OCI-LY7 (cell line): ENCODE measurements at regions not wholly inside any gene's neighbourhood (a gene's known extent, or its start where the extent isn't known, plus 50 kb on each side); places are given as distances from the start of the nearest gene placed in this dataset.

Experiments used
- BruUV-seq: library from RNA; stranded (reverse); fragments of 400-500 nt; replicated peaks from 2 replicates; lab custom pipeline; 2021; lab: Mats Ljungman, UMichigan
- CTCF ChIA-PET: fragments of 300-600 bp; sonication (Branson Sonifier 250); formaldehyde crosslinking; loops from one replicate; lab custom pipeline; 2022; ENCODE audit warnings: antibody characterized with exemption; ENCODE audit not compliant: unreplicated experiment; lab: Charles Lee
- POLR2A ChIA-PET: fragments of 300-600 bp; sonication (Branson Sonifier 250); formaldehyde crosslinking; loops from one replicate; lab custom pipeline; 2022; ENCODE audit warnings: antibody characterized with exemption; lab: Charles Lee
- DNase-seq: peaks from one replicate; pipeline ENCODE4 v3.0.0-alpha.2; 2015; ENCODE audit warnings: low spot score
- H2AFZ ChIP-seq: fragments of 200-600 bp; sonication (generic), shearing (Covaris generic); 2 replicates; pipeline ENCODE4 v1.6.1; 2014; ENCODE audit warnings: mild to moderate bottlenecking, antibody characterized with exemption, low read length, moderate library complexity
- H3K27ac ChIP-seq: fragments of 200-600 bp; sonication (generic); 2 replicates; pipeline ENCODE4 v1.5.1; 2014; ENCODE audit warnings: mixed run types, low read depth, mild to moderate bottlenecking, moderate library complexity, low read length, inconsistent platforms; ENCODE audit not compliant: poor library complexity, severe bottlenecking
- H3K36me3 ChIP-seq: fragments of 200-600 bp; sonication (generic); 2 replicates; pipeline ENCODE4 v1.6.1; 2014; ENCODE audit warnings: mild to moderate bottlenecking, antibody characterized with exemption, low read length, moderate library complexity, mixed read lengths; ENCODE audit not compliant: insufficient read depth
- H3K4me1 ChIP-seq: fragments of 200-600 bp; sonication (generic); 2 replicates; pipeline ENCODE4 v1.5.1; 2014; ENCODE audit warnings: mild to moderate bottlenecking, low read length; ENCODE audit not compliant: insufficient read depth, poor library complexity, severe bottlenecking
- H3K4me2 ChIP-seq: fragments of 200-600 bp; sonication (generic); 2 replicates; pipeline ENCODE4 v1.6.1; 2014; ENCODE audit warnings: mild to moderate bottlenecking, low read length
- H3K4me3 ChIP-seq: fragments of 200-600 bp; sonication (generic); 2 replicates; pipeline ENCODE4 v1.5.1; 2014; ENCODE audit warnings: mild to moderate bottlenecking, low read depth, low read length; ENCODE audit not compliant: poor library complexity, severe bottlenecking
- H3K79me2 ChIP-seq: fragments of 200-600 bp; sonication (generic); 2 replicates; pipeline ENCODE4 v1.6.1; 2016; ENCODE audit warnings: low read depth, mild to moderate bottlenecking, low read length, moderate library complexity, mixed read lengths; ENCODE audit not compliant: insufficient read depth
- H3K9me2 ChIP-seq: fragments of 200-600 bp; sonication (generic); 2 replicates; pipeline ENCODE4 v1.6.1; 2016; ENCODE audit warnings: mild to moderate bottlenecking, low read length, mixed read lengths; ENCODE audit not compliant: insufficient read depth
- H3K9me3 ChIP-seq: fragments of 200-600 bp; sonication (generic); 2 replicates; pipeline ENCODE4 v1.6.1; 2014; ENCODE audit warnings: mild to moderate bottlenecking, mixed run types, low read length, mixed read lengths
- H4K20me1 ChIP-seq: fragments of 200-600 bp; sonication (generic); 2 replicates; pipeline ENCODE4 v1.6.1; 2014; ENCODE audit warnings: mild to moderate bottlenecking, antibody characterized with exemption, low read length, moderate library complexity, mixed read lengths; ENCODE audit not compliant: insufficient read depth
- EZH2phosphoT487 ChIP-seq: fragments of 200-600 bp; sonication (generic); IDR thresholded peaks from 2 replicates; pipeline ENCODE4 v1.6.1; 2018; ENCODE audit warnings: low read depth, borderline replicate concordance, mild to moderate bottlenecking, mixed run types, antibody characterized with exemption, low read length, moderate library complexity, mixed read lengths
- intact Hi-C: fragments of 100-400 bp; cut with micrococcal nuclease; formaldehyde crosslinking; loops from one replicate; pipeline ENCODE4 v1.10.0; 2022; ENCODE audit not compliant: unreplicated experiment
- TF ChIP-seq, protein P1 (sequence below): fragments of 200-600 bp; sonication (generic); conservative IDR thresholded peaks from 2 replicates; pipeline ENCODE4 v1.5.1; 2014; ENCODE audit warnings: mild to moderate bottlenecking, antibody characterized with exemption, low read length, moderate library complexity, mixed read lengths

DNA sequence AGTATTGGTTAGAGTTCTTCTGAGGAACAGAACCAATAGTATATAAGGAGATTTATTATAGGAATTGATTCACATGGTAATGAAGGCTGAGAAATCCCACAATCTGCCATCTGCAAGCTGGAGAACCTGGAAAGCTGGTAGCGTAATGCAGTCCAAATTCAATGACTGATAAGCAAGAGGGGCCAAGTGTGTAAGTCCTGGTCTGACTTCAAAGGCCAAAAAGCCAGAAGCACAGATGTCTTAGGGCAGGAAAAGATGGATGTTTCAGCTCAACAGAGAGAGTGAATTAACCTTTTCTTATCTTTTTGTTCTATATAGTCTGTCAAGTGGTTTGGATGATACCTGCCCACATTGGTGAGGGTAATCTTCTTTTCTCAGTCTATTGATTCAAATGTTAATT, 146.4 kb downstream of the FGF10 start:
- H2AFZ ChIP-seq, result no peak overlapping the region
- intact Hi-C loops, result no loop called here
- H3K79me2 ChIP-seq, result no peaks in the 10 kb centered on the region
- H3K27ac ChIP-seq, result no peak overlapping the region
- TF ChIP-seq EZH2phosphoT487, result no peak
- TF ChIP-seq, protein P1, sequence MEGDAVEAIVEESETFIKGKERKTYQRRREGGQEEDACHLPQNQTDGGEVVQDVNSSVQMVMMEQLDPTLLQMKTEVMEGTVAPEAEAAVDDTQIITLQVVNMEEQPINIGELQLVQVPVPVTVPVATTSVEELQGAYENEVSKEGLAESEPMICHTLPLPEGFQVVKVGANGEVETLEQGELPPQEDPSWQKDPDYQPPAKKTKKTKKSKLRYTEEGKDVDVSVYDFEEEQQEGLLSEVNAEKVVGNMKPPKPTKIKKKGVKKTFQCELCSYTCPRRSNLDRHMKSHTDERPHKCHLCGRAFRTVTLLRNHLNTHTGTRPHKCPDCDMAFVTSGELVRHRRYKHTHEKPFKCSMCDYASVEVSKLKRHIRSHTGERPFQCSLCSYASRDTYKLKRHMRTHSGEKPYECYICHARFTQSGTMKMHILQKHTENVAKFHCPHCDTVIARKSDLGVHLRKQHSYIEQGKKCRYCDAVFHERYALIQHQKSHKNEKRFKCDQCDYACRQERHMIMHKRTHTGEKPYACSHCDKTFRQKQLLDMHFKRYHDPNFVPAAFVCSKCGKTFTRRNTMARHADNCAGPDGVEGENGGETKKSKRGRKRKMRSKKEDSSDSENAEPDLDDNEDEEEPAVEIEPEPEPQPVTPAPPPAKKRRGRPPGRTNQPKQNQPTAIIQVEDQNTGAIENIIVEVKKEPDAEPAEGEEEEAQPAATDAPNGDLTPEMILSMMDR, result no peak
- no TSS peak for BruUV-seq
- ChIA-PET CTCF (no interaction called here), POLR2A (interaction anchor here (0.7 to 1.3 kb wide), 3 partner anchors 11 to 64 kb away, joined by 4 to 7 read pairs (median 4); no protein-coding TSS in a partner anchor)
- H4K20me1 ChIP-seq, result no peaks in the 10 kb centered on the region
- DNase-seq, result no peak
- no peaks in the 10 kb centered on the region for H3K9me3 ChIP-seq
- H3K4me1 ChIP-seq, result no peaks in the 10 kb centered on the region
- H3K4me2 ChIP-seq, result no peak overlapping the region
- no peaks in the 10 kb centered on the region for H3K36me3 ChIP-seq
- H3K9me2 ChIP-seq, result no peaks in the 10 kb centered on the region
- no peak overlapping the region for H3K4me3 ChIP-seq

DNA sequence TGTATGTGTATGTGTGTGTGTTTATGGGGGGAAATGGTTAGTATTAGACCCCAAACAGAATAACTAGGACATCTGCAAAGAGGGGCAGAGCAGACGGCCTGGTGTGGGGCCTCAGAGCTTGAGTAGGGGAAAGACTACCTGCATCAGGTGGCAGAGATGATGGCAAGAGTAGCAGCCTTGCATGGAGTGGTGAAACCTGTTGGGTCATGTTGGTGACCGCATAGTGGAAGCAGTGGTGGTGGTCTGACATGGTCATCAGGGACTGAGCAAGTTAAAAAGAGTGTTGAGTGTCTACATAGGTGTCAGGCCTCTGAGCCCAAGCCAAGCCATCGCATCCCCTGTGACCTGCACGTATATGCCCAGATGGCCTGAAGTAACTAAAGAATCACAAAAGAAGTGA, 153.2 kb downstream of the FGF10 start:
- TF ChIP-seq, protein P1, result no peak
- TF ChIP-seq EZH2phosphoT487, result no peak
- no peaks in the 10 kb centered on the region for H3K79me2 ChIP-seq
- CTCF ChIA-PET, result no interaction called here
- BruUV-seq, result no TSS peak
- H2AFZ ChIP-seq, result no peak overlapping the region
- intact Hi-C loops, result no loop called here
- no peaks in the 10 kb centered on the region for H3K9me2 ChIP-seq
- DNase-seq, result no peak
- no peak overlapping the region for H3K4me2 ChIP-seq
- no peaks in the 10 kb centered on the region for H3K36me3 ChIP-seq
- no peak overlapping the region for H3K27ac ChIP-seq
- H3K4me3 ChIP-seq, result no peak overlapping the region
- POLR2A ChIA-PET, result no interaction called here
- no peaks in the 10 kb centered on the region for H4K20me1 ChIP-seq
- no peaks in the 10 kb centered on the region for H3K9me3 ChIP-seq
- H3K4me1 ChIP-seq, result no peaks in the 10 kb centered on the region

DNA sequence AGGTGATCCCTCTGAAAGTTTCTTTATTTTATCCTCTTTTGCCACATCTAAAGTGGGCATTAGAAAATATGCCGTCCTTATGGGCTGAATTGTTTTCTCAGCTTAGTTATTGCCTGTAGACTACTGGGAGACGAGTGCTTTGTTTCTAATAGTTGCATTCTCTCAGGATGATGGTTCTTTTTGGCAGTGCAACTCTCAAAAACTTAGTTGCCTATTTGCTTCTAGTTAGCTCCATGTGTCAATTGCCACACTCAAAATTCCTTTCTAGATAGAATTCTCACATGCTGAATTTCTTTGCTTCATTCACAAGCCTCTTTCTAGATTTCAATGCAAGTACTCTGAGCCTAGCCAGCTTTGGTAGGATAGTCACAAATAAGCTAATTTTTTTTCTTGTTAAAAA, 155.5 kb downstream of the FGF10 start:
- Histone ChIP-seq H3K9me3 (no peaks in the 10 kb centered on the region), H4K20me1 (no peaks in the 10 kb centered on the region), H3K4me1 (no peaks in the 10 kb centered on the region), H3K36me3 (no peaks in the 10 kb centered on the region), H3K9me2 (no peaks in the 10 kb centered on the region), H3K79me2 (no peaks in the 10 kb centered on the region), H3K27ac (no peak overlapping the region), H3K4me2 (no peak overlapping the region), H2AFZ (no peak overlapping the region), H3K4me3 (no peak overlapping the region)
- POLR2A ChIA-PET, result interaction anchor here (0.8 kb wide), 1 partner anchor 14 kb away, joined by 3 read pairs; no protein-coding TSS in a partner anchor
- TF ChIP-seq EZH2phosphoT487, result no peak
- TF ChIP-seq, protein P1, result no peak
- CTCF ChIA-PET, result no interaction called here
- BruUV-seq, result no TSS peak
- DNase-seq, result no peak
- intact Hi-C loops, result no loop called here
